IMR-90 (cell line): ENCODE measurements at regions not wholly inside any gene's neighbourhood (a gene's known extent, or its start where the extent isn't known, plus 50 kb on each side); places are given as distances from the start of the nearest gene placed in this dataset.

Experiments
- ATAC-seq: fragments of 200-7000 bp; cut with Tn5 transposase; 2 replicates; pipeline ENCODE4 v1.9.1; 2020; ENCODE audit warnings: low read depth, mild to moderate bottlenecking, moderate library complexity
- BruUV-seq: library from RNA; stranded (reverse); fragments of 400-500 nt; replicated peaks from 2 replicates; lab custom pipeline; 2021; lab: Mats Ljungman, UMichigan
- CTCF ChIA-PET: fragments of 300-600 bp; formaldehyde crosslinking; extraction: SDS; loops from one replicate; lab custom pipeline; 2021; ENCODE audit warnings: antibody characterized with exemption; lab: Yijun Ruan, JAX
- POLR2A ChIA-PET: fragments of 300-600 bp; sonication (Branson Sonifier 250); formaldehyde crosslinking; loops from one replicate; lab custom pipeline; 2022; ENCODE audit warnings: antibody characterized with exemption; ENCODE audit not compliant: unreplicated experiment; lab: Charles Lee
- DNase-seq: peaks from one replicate; pipeline ENCODE4 v3.0.0; 2013
- H2AFZ ChIP-seq: replicated peaks from 2 replicates; pipeline ENCODE3; 2013; ENCODE audit warnings: low read length, mild to moderate bottlenecking; ENCODE audit not compliant: poor library complexity
- H2AK5ac ChIP-seq: 2 replicates; pipeline ENCODE4 v1.6.1; 2013; ENCODE audit warnings: low read depth, low read length, inconsistent platforms
- H2AK9ac ChIP-seq: replicated peaks from 2 replicates; pipeline ENCODE3; 2013; ENCODE audit warnings: mild to moderate bottlenecking, low read depth, low read length, moderate library complexity; ENCODE audit not compliant: poor library complexity
- H2BK120ac ChIP-seq: 2 replicates; pipeline ENCODE4 v1.6.1; 2013; ENCODE audit warnings: low read depth, low read length, inconsistent platforms
- H2BK15ac ChIP-seq: 3 replicates; pipeline ENCODE4 v1.6.1; 2013; ENCODE audit warnings: low read depth, low read length, inconsistent platforms
- H2BK20ac ChIP-seq: 2 replicates; pipeline ENCODE4 v1.6.1; 2013; ENCODE audit warnings: low read depth, mild to moderate bottlenecking, inconsistent platforms, low read length, moderate library complexity
- H2BK5ac ChIP-seq: 2 replicates; pipeline ENCODE4 v1.6.1; 2013; ENCODE audit warnings: mild to moderate bottlenecking, low read depth, low read length, inconsistent platforms; ENCODE audit not compliant: poor library complexity, severe bottlenecking
- H3K14ac ChIP-seq: replicated peaks from 2 replicates; pipeline ENCODE4 v1.6.1; 2013; ENCODE audit warnings: low read depth, low read length, inconsistent platforms
- H3K18ac ChIP-seq: 2 replicates; pipeline ENCODE4 v1.6.1; 2013; ENCODE audit warnings: low read depth, low read length, control low read depth
- H3K23ac ChIP-seq: 2 replicates; pipeline ENCODE4 v1.6.1; 2013; ENCODE audit warnings: low read depth, low read length, inconsistent platforms
- H3K27ac ChIP-seq: 2 replicates; pipeline ENCODE4 v1.5.1; 2013; ENCODE audit warnings: mild to moderate bottlenecking, control low read depth, low read length; ENCODE audit not compliant: insufficient read depth
- H3K27me3 ChIP-seq: 2 replicates; pipeline ENCODE4 v1.6.1; 2013; ENCODE audit warnings: low read length; ENCODE audit not compliant: control insufficient read depth, insufficient read depth
- H3K36me3 ChIP-seq: 2 replicates; pipeline ENCODE4 v1.6.1; 2013; ENCODE audit warnings: low read length, mixed read lengths; ENCODE audit not compliant: control insufficient read depth, insufficient read depth
- H3K4ac ChIP-seq: 2 replicates; pipeline ENCODE4 v1.6.1; 2013; ENCODE audit warnings: low read depth, low read length, inconsistent platforms
- H3K4me1 ChIP-seq: 2 replicates; pipeline ENCODE4 v1.6.1; 2013; ENCODE audit warnings: low read length, mixed read lengths; ENCODE audit not compliant: control insufficient read depth, insufficient read depth
- H3K4me2 ChIP-seq: 2 replicates; pipeline ENCODE4 v1.6.1; 2013; ENCODE audit warnings: low read depth, mild to moderate bottlenecking, control low read depth, low read length, moderate library complexity
- H3K4me3 ChIP-seq: 2 replicates; pipeline ENCODE4 v1.5.1; 2013; ENCODE audit warnings: low read depth, mild to moderate bottlenecking, control low read depth, low read length, moderate library complexity; ENCODE audit not compliant: insufficient read depth
- H3K56ac ChIP-seq: 2 replicates; pipeline ENCODE4 v1.6.1; 2013; ENCODE audit warnings: low read length, inconsistent platforms; ENCODE audit not compliant: insufficient read depth; ENCODE audit errors: extremely low read depth
- H3K79me1 ChIP-seq, 2 experiments: 2 replicates each; pipeline ENCODE4 v1.6.1; 2013; ENCODE audit warnings: low read length in 2 of 2, inconsistent platforms in 1 of 2, low read depth in 1 of 2
- H3K9ac ChIP-seq: 2 replicates; pipeline ENCODE4 v1.6.1; 2013; ENCODE audit warnings: low read depth, low read length, control low read depth
- H3K9me1 ChIP-seq: 2 replicates; pipeline ENCODE4 v1.6.1; 2013; ENCODE audit warnings: low read length, inconsistent platforms; ENCODE audit not compliant: insufficient read depth
- H3K9me3 ChIP-seq: 2 replicates; pipeline ENCODE4 v1.6.1; 2013; ENCODE audit warnings: low read length; ENCODE audit not compliant: control insufficient read depth, insufficient read depth
- H4K20me1 ChIP-seq: 2 replicates; pipeline ENCODE4 v1.6.1; 2013; ENCODE audit warnings: low read length, inconsistent platforms; ENCODE audit not compliant: insufficient read depth
- H4K5ac ChIP-seq: 2 replicates; pipeline ENCODE4 v1.6.1; 2013; ENCODE audit warnings: mild to moderate bottlenecking, low read depth, low read length, control low read depth
- H4K8ac ChIP-seq, 2 experiments: 2 replicates each; pipeline ENCODE4 v1.6.1; 2013; ENCODE audit warnings: low read depth in 2 of 2, low read length in 2 of 2, control low read depth in 1 of 2, inconsistent platforms in 1 of 2
- H4K91ac ChIP-seq: 2 replicates; pipeline ENCODE4 v1.6.1; 2013; ENCODE audit warnings: low read depth, low read length, inconsistent platforms; ENCODE audit not compliant: insufficient read depth
- CHD1 ChIP-seq: IDR thresholded peaks from 2 replicates; pipeline ENCODE4 v1.6.1; 2012; ENCODE audit warnings: low read depth, low read length, improper control_type of control experiment
- FOS ChIP-seq: fragments of 150-350 bp; IDR thresholded peaks from 2 replicates; pipeline ENCODE4 v1.6.1; 2016; ENCODE audit warnings: low read depth, low read length
- MAFK ChIP-seq: IDR thresholded peaks from 2 replicates; pipeline ENCODE4 v1.6.1; 2012; ENCODE audit warnings: low read depth, low read length, improper control_type of control experiment
- MAZ ChIP-seq: IDR thresholded peaks from 2 replicates; pipeline ENCODE4 v1.6.1; 2012; ENCODE audit warnings: low read depth, mild to moderate bottlenecking, low read length, improper control_type of control experiment, moderate library complexity, borderline replicate concordance
- NFE2L2 ChIP-seq: fragments of 150-350 bp; IDR thresholded peaks from 2 replicates; pipeline ENCODE4 v1.6.1; 2016; ENCODE audit warnings: low read depth, mild to moderate bottlenecking, low read length
- POLR2A ChIP-seq: IDR thresholded peaks from 2 replicates; pipeline ENCODE4 v1.6.1; 2012; ENCODE audit warnings: mild to moderate bottlenecking, low read depth, low read length
- RAD21 ChIP-seq: IDR thresholded peaks from 2 replicates; pipeline ENCODE4 v1.6.1; 2012; ENCODE audit warnings: low read length, improper control_type of control experiment
- RFX5 ChIP-seq: IDR thresholded peaks from 2 replicates; pipeline ENCODE4 v1.8.0; 2012; ENCODE audit warnings: low read depth, mild to moderate bottlenecking, low read length, moderate library complexity
- SMC3 ChIP-seq: fragments of 150-350 bp; IDR thresholded peaks from 2 replicates; pipeline ENCODE4 v1.6.1; 2016; ENCODE audit warnings: low read depth, mild to moderate bottlenecking, antibody characterized with exemption, low read length, moderate library complexity
- dilution Hi-C: fragments of 300-500 bp; cut with HindIII; formaldehyde crosslinking; loops from one replicate; pipeline ENCODE4 v1.14.3; 2018; ENCODE audit warnings: low sequenced_read_pairs; ENCODE audit not compliant: unreplicated experiment
- in situ Hi-C: fragments of 300-500 bp; cut with MboI; formaldehyde crosslinking; loops from 3 replicates; pipeline ENCODE4 v1.14.3; 2019; ENCODE audit warnings: low sequenced_read_pairs, inconsistent platforms, mixed read lengths
- intact Hi-C: fragments of 100-400 bp; cut with micrococcal nuclease; formaldehyde crosslinking; loops from 2 replicates; pipeline ENCODE4 v1.10.0; 2022
- TF ChIP-seq, protein P1 (sequence below): conservative IDR thresholded peaks from 2 replicates; pipeline ENCODE4 v1.5.1; 2012; ENCODE audit warnings: mild to moderate bottlenecking, low read depth, low read length, improper control_type of control experiment
- TF ChIP-seq, protein P2 (sequence below): fragments of 150-350 bp; IDR thresholded peaks from 2 replicates; pipeline ENCODE4 v1.6.1; 2017; ENCODE audit warnings: mild to moderate bottlenecking, antibody characterized with exemption, low read length, low read depth

DNA sequence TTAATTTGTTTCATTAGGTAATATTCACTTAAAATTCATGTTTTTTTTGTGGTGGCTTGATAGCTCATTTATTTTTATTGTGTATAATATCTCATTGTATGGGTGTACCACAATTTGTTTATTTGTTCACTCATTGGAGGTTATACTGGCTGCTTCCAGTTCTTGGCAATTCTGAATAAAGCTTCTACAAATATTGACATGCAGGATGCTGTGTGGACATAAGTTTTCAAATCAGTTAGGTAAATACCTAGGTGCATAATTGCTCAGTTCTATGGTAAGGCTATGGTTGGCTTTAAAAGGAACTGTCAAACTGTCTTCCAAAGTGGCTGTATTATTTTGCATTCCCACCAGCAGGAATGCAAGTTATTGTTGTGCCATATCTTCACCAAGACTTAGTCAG lies 504.5 kb upstream of the GALNTL6 start:
- Histone ChIP-seq H3K9me3 (peaks cover 2% of the 10 kb centered on the region; the same call in 1 of the 2 replicates), H3K4me1 (no peaks in the 10 kb centered on the region), H3K27ac (no peak overlapping the region), H3K79me1 (no peaks in the 10 kb centered on the region), H3K4me3 (no peak overlapping the region), H3K18ac (no peak overlapping the region), H2BK15ac (no peak overlapping the region), H2BK120ac (no peak overlapping the region), H3K56ac (no peak overlapping the region), H3K4ac (no peak overlapping the region), H4K5ac (no peak overlapping the region), H2AK9ac (no peak overlapping the region), H2BK5ac (no peak overlapping the region), H3K36me3 (no peaks in the 10 kb centered on the region), H4K91ac (no peak overlapping the region), H3K4me2 (no peak overlapping the region), H3K14ac (no peak overlapping the region), H2AK5ac (no peak overlapping the region), H3K9me1 (no peaks in the 10 kb centered on the region), H4K20me1 (no peaks in the 10 kb centered on the region), H3K9ac (no peak overlapping the region), H4K8ac (no peak overlapping the region), H2BK20ac (no peak overlapping the region), H2AFZ (no peak overlapping the region), H3K27me3 (no peaks in the 10 kb centered on the region), H3K23ac (no peak overlapping the region)
- in situ Hi-C loops (no loop called here), intact Hi-C loops (no loop called here), dilution Hi-C loops (no loop called here)
- TF ChIP-seq RAD21, result no peak
- no peak for TF ChIP-seq CHD1
- no peak for TF ChIP-seq NFE2L2
- no peak for TF ChIP-seq MAZ
- TF ChIP-seq SMC3, result no peak
- TF ChIP-seq, protein P1, sequence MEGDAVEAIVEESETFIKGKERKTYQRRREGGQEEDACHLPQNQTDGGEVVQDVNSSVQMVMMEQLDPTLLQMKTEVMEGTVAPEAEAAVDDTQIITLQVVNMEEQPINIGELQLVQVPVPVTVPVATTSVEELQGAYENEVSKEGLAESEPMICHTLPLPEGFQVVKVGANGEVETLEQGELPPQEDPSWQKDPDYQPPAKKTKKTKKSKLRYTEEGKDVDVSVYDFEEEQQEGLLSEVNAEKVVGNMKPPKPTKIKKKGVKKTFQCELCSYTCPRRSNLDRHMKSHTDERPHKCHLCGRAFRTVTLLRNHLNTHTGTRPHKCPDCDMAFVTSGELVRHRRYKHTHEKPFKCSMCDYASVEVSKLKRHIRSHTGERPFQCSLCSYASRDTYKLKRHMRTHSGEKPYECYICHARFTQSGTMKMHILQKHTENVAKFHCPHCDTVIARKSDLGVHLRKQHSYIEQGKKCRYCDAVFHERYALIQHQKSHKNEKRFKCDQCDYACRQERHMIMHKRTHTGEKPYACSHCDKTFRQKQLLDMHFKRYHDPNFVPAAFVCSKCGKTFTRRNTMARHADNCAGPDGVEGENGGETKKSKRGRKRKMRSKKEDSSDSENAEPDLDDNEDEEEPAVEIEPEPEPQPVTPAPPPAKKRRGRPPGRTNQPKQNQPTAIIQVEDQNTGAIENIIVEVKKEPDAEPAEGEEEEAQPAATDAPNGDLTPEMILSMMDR, result no peak
- TF ChIP-seq MAFK, result no peak
- TF ChIP-seq, protein P2, sequence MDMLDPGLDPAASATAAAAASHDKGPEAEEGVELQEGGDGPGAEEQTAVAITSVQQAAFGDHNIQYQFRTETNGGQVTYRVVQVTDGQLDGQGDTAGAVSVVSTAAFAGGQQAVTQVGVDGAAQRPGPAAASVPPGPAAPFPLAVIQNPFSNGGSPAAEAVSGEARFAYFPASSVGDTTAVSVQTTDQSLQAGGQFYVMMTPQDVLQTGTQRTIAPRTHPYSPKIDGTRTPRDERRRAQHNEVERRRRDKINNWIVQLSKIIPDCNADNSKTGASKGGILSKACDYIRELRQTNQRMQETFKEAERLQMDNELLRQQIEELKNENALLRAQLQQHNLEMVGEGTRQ, result no peak
- TF ChIP-seq RFX5, result no peak
- no peak for TF ChIP-seq FOS
- no peak for TF ChIP-seq POLR2A
- DNase-seq (no peak), ATAC-seq (no peak)
- BruUV-seq, result no TSS peak
- POLR2A ChIA-PET, result no interaction called here
- CTCF ChIA-PET, result no interaction called here
